SK-N-SH (cell line): ENCODE measurements at regions not wholly inside any gene's neighbourhood (a gene's known extent, or its start where the extent isn't known, plus 50 kb on each side); places are given as distances from the start of the nearest gene placed in this dataset.

ENCODE experiments used
- CTCF ChIA-PET: fragments of 300-600, 350-600 bp; formaldehyde crosslinking; extraction: SDS; loops from one replicate; lab custom pipeline; 2021; lab: Yijun Ruan, JAX
- POLR2A ChIA-PET: fragments of 350-600 bp; sonication (Branson Sonifier 250); formaldehyde crosslinking; extraction: SDS; loops from one replicate; lab custom pipeline; 2020; ENCODE audit warnings: antibody characterized with exemption, inconsistent platforms; lab: Yijun Ruan, JAX
- DNase-seq: peaks from one replicate; pipeline ENCODE4 v3.0.0; 2012
- H2AFZ ChIP-seq: fragments of 200-600 bp; sonication (generic); 2 replicates; pipeline ENCODE4 v1.8.1; 2016; ENCODE audit warnings: antibody characterized with exemption, mild to moderate bottlenecking, low read depth
- H3F3A ChIP-seq: fragments of 200-600 bp; sonication (generic); replicated peaks from 2 replicates; pipeline ENCODE3; 2016; ENCODE audit warnings: antibody characterized with exemption, mild to moderate bottlenecking; ENCODE audit not compliant: insufficient read depth
- H3K27ac ChIP-seq, 2 experiments: fragments of 200-500 bp in 1 of 2; fragments of 200-600 bp in 1 of 2; sonication (Bioruptor generic) in 1 of 2; sonication (generic), shearing (Covaris generic) in 1 of 2; 2 replicates each; pipeline versions ENCODE4 v1.5.1 to v1.6.1; 2014 to 2016; ENCODE audit warnings: low read depth in 2 of 2, inconsistent platforms in 1 of 2, low read length in 1 of 2, mild to moderate bottlenecking in 1 of 2, mixed read lengths in 1 of 2
- H3K27me3 ChIP-seq: fragments of 200-600 bp; sonication (generic), shearing (Covaris generic); 2 replicates; pipeline ENCODE4 v1.6.1; 2016; ENCODE audit warnings: mixed run types; ENCODE audit not compliant: insufficient read depth
- H3K36me3 ChIP-seq, 2 experiments: fragments of 200-500 bp in 1 of 2; fragments of 200-600 bp in 1 of 2; sonication (Bioruptor generic) in 1 of 2; sonication (generic) in 1 of 2; replicated peaks in 1 of 2; 2 replicates each; pipeline versions ENCODE3 to v1.5.1; 2014 to 2016; ENCODE audit warnings: low read length in 1 of 2, mild to moderate bottlenecking in 1 of 2; ENCODE audit not compliant: insufficient read depth in 2 of 2, control insufficient read depth in 1 of 2
- H3K4me1 ChIP-seq, 2 experiments: fragments of 200-500 bp in 1 of 2; fragments of 200-600 bp in 1 of 2; sonication (Bioruptor generic) in 1 of 2; sonication (generic), shearing (Covaris generic) in 1 of 2; 2 replicates each; pipeline versions ENCODE4 v1.5.1 to v1.6.1; 2014 to 2016; ENCODE audit warnings: low read depth in 1 of 2, low read length in 1 of 2, mixed run types in 1 of 2; ENCODE audit not compliant: insufficient read depth in 2 of 2, control insufficient read depth in 1 of 2
- H3K4me2 ChIP-seq: fragments of 200-600 bp; sonication (generic), shearing (Covaris generic); 2 replicates; pipeline ENCODE4 v1.6.1; 2017; ENCODE audit warnings: mixed run types
- H3K4me3 ChIP-seq, 2 experiments: fragments of 200-500 bp in 1 of 2; fragments of 200-600 bp in 1 of 2; sonication (Bioruptor generic) in 1 of 2; sonication (generic), shearing (Covaris generic) in 1 of 2; 2 replicates each; pipeline versions ENCODE4 v1.5.1 to v1.8.1; 2014 to 2016; ENCODE audit warnings: low read depth in 2 of 2, inconsistent platforms in 1 of 2, low read length in 1 of 2, mild to moderate bottlenecking in 1 of 2, mixed read lengths in 1 of 2, moderate library complexity in 1 of 2
- H3K79me2 ChIP-seq: fragments of 200-600 bp; sonication (generic); 2 replicates; pipeline ENCODE4 v1.8.1; 2017; ENCODE audit warnings: mild to moderate bottlenecking; ENCODE audit not compliant: insufficient read depth
- H3K9ac ChIP-seq: fragments of 200-600 bp; sonication (generic); 2 replicates; pipeline ENCODE4 v1.6.1; 2017; ENCODE audit warnings: mixed run types
- H3K9me2 ChIP-seq: fragments of 200-600 bp; sonication (generic); 2 replicates; pipeline ENCODE4 v1.6.1; 2017; ENCODE audit warnings: mixed run types
- H3K9me3 ChIP-seq: fragments of 200-600 bp; sonication (generic); 2 replicates; pipeline ENCODE4 v1.6.1; 2017; ENCODE audit warnings: mixed run types, mild to moderate bottlenecking, moderate library complexity
- H4K20me1 ChIP-seq: fragments of 200-600 bp; sonication (generic); 2 replicates; pipeline ENCODE4 v1.6.1; 2017; ENCODE audit warnings: mild to moderate bottlenecking, mixed run types; ENCODE audit not compliant: insufficient read depth
- CHD2 ChIP-seq: fragments of 150-350 bp; IDR thresholded peaks from 2 replicates; pipeline ENCODE4 v1.6.1; 2018; ENCODE audit warnings: low read length; ENCODE audit not compliant: partially characterized antibody
- ELF1 ChIP-seq: IDR thresholded peaks from 2 replicates; pipeline ENCODE4 v1.4.0; 2012
- EZH2phosphoT487 ChIP-seq: fragments of 200-600 bp; sonication (generic); IDR thresholded peaks from 2 replicates; pipeline ENCODE4 v1.6.1; 2017; ENCODE audit warnings: low read depth, mixed run types, mild to moderate bottlenecking, antibody characterized with exemption, moderate library complexity, borderline replicate concordance
- FOSL2 ChIP-seq: IDR thresholded peaks from 2 replicates; pipeline ENCODE4 v1.4.0; 2012; ENCODE audit warnings: low read depth, mild to moderate bottlenecking, moderate library complexity, borderline replicate concordance
- GABPA ChIP-seq: IDR thresholded peaks from 2 replicates; pipeline ENCODE4 v1.4.0; 2012; ENCODE audit warnings: low read depth, mild to moderate bottlenecking
- GATA2 ChIP-seq: sonication (generic); formaldehyde crosslinking; IDR thresholded peaks from 2 replicates; pipeline ENCODE4 v1.5.0; 2020; ENCODE audit warnings: mild to moderate bottlenecking, missing genetic modification reagents
- JUND ChIP-seq: IDR thresholded peaks from 2 replicates; pipeline ENCODE4 v1.4.0; 2012
- NFIC ChIP-seq: IDR thresholded peaks from 2 replicates; pipeline ENCODE4 v1.4.0; 2012; ENCODE audit warnings: borderline replicate concordance
- POLR2AphosphoS5 ChIP-seq: IDR thresholded peaks from 2 replicates; pipeline ENCODE4 v1.6.1; 2012; ENCODE audit warnings: low read depth, low read length
- RAD21 ChIP-seq: IDR thresholded peaks from 2 replicates; pipeline ENCODE4 v1.6.1; 2012; ENCODE audit warnings: mild to moderate bottlenecking, low read length
- RFX5 ChIP-seq: IDR thresholded peaks from 2 replicates; pipeline ENCODE4 v1.6.1; 2012; ENCODE audit warnings: mild to moderate bottlenecking, improper control_type of control experiment, low read length
- TAF1 ChIP-seq: IDR thresholded peaks from 2 replicates; pipeline ENCODE4 v1.6.1; 2012; ENCODE audit warnings: low read depth, mild to moderate bottlenecking, low read length, moderate library complexity, borderline replicate concordance
- YY1 ChIP-seq: IDR thresholded peaks from 2 replicates; pipeline ENCODE4 v1.4.0; 2012; ENCODE audit warnings: low read depth, mild to moderate bottlenecking
- TF ChIP-seq, protein P1 (sequence below): fragments of 200-600 bp; sonication (generic); IDR thresholded peaks from 2 replicates; pipeline ENCODE4 v1.6.1; 2017; ENCODE audit warnings: antibody characterized with exemption, mild to moderate bottlenecking, moderate library complexity
- TF ChIP-seq, protein P2 (sequence below): IDR thresholded peaks from 2 replicates; pipeline ENCODE4 v1.6.1; 2012; ENCODE audit warnings: mild to moderate bottlenecking, low read depth, low read length, moderate library complexity
- TF ChIP-seq, protein P3 (sequence below): IDR thresholded peaks from 2 replicates; pipeline ENCODE4 v1.4.0; 2012; ENCODE audit warnings: low read depth
- TF ChIP-seq, protein P4 (sequence below): fragments of 150-350 bp; IDR thresholded peaks from 2 replicates; pipeline ENCODE4 v1.6.1; 2016; ENCODE audit warnings: mild to moderate bottlenecking, low read depth, low read length
- TF ChIP-seq, protein P5 (sequence below): IDR thresholded peaks from 2 replicates; pipeline ENCODE4 v1.4.0; 2012; ENCODE audit warnings: low read depth, borderline replicate concordance

DNA sequence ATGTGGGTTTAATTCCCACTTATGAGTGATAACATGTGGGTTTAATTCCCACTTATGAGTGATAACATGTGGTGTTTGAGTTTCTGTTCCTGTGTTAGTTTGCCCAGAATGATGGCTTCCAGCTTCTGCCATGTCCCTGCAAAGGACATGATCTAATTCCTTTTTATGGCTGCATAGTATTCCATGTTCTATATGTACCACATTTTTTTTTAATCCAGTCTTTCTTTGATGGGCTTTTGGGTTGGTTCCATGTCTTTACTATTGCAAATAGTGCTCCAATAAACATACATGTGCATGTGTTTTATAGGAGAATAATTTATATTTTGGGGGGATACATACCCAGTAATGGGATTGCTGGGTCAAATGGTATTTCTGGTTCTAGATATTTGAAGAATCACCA, 317.8 kb downstream of the MMUT start:
- Histone ChIP-seq H3K9me3 (no peaks in the 10 kb centered on the region), H3K27ac (no peak overlapping the region), H3K79me2 (no peaks in the 10 kb centered on the region), H3K27me3 (no peaks in the 10 kb centered on the region; the same call in 1 of the 2 replicates), H3K4me2 (no peak overlapping the region), H3F3A (no peaks in the 10 kb centered on the region), H3K9ac (no peak overlapping the region), H4K20me1 (no peaks in the 10 kb centered on the region), H3K4me1 (no peaks in the 10 kb centered on the region), H3K4me3 (no peak overlapping the region; a peak in 1 of 4 replicates), H2AFZ (no peak overlapping the region), H3K9me2 (no peaks in the 10 kb centered on the region), H3K36me3 (no peaks in the 10 kb centered on the region)
- CTCF ChIA-PET = no interaction called here
- POLR2A ChIA-PET = no interaction called here
- TF ChIP-seq, protein P1, sequence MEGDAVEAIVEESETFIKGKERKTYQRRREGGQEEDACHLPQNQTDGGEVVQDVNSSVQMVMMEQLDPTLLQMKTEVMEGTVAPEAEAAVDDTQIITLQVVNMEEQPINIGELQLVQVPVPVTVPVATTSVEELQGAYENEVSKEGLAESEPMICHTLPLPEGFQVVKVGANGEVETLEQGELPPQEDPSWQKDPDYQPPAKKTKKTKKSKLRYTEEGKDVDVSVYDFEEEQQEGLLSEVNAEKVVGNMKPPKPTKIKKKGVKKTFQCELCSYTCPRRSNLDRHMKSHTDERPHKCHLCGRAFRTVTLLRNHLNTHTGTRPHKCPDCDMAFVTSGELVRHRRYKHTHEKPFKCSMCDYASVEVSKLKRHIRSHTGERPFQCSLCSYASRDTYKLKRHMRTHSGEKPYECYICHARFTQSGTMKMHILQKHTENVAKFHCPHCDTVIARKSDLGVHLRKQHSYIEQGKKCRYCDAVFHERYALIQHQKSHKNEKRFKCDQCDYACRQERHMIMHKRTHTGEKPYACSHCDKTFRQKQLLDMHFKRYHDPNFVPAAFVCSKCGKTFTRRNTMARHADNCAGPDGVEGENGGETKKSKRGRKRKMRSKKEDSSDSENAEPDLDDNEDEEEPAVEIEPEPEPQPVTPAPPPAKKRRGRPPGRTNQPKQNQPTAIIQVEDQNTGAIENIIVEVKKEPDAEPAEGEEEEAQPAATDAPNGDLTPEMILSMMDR = no peak
- TF ChIP-seq POLR2AphosphoS5 = no peak
- no peak for TF ChIP-seq FOSL2
- TF ChIP-seq RFX5 = no peak
- no peak for TF ChIP-seq JUND
- TF ChIP-seq NFIC = no peak
- TF ChIP-seq, protein P2, sequence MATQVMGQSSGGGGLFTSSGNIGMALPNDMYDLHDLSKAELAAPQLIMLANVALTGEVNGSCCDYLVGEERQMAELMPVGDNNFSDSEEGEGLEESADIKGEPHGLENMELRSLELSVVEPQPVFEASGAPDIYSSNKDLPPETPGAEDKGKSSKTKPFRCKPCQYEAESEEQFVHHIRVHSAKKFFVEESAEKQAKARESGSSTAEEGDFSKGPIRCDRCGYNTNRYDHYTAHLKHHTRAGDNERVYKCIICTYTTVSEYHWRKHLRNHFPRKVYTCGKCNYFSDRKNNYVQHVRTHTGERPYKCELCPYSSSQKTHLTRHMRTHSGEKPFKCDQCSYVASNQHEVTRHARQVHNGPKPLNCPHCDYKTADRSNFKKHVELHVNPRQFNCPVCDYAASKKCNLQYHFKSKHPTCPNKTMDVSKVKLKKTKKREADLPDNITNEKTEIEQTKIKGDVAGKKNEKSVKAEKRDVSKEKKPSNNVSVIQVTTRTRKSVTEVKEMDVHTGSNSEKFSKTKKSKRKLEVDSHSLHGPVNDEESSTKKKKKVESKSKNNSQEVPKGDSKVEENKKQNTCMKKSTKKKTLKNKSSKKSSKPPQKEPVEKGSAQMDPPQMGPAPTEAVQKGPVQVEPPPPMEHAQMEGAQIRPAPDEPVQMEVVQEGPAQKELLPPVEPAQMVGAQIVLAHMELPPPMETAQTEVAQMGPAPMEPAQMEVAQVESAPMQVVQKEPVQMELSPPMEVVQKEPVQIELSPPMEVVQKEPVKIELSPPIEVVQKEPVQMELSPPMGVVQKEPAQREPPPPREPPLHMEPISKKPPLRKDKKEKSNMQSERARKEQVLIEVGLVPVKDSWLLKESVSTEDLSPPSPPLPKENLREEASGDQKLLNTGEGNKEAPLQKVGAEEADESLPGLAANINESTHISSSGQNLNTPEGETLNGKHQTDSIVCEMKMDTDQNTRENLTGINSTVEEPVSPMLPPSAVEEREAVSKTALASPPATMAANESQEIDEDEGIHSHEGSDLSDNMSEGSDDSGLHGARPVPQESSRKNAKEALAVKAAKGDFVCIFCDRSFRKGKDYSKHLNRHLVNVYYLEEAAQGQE = no peak
- no peak for TF ChIP-seq CHD2
- TF ChIP-seq GATA2 (CRISPR knock-in tag) = no peak
- TF ChIP-seq, protein P3, sequence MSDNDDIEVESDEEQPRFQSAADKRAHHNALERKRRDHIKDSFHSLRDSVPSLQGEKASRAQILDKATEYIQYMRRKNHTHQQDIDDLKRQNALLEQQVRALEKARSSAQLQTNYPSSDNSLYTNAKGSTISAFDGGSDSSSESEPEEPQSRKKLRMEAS = no peak
- TF ChIP-seq, protein P4, sequence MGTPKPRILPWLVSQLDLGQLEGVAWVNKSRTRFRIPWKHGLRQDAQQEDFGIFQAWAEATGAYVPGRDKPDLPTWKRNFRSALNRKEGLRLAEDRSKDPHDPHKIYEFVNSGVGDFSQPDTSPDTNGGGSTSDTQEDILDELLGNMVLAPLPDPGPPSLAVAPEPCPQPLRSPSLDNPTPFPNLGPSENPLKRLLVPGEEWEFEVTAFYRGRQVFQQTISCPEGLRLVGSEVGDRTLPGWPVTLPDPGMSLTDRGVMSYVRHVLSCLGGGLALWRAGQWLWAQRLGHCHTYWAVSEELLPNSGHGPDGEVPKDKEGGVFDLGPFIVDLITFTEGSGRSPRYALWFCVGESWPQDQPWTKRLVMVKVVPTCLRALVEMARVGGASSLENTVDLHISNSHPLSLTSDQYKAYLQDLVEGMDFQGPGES = no peak
- no peak for TF ChIP-seq TAF1
- TF ChIP-seq, protein P5, sequence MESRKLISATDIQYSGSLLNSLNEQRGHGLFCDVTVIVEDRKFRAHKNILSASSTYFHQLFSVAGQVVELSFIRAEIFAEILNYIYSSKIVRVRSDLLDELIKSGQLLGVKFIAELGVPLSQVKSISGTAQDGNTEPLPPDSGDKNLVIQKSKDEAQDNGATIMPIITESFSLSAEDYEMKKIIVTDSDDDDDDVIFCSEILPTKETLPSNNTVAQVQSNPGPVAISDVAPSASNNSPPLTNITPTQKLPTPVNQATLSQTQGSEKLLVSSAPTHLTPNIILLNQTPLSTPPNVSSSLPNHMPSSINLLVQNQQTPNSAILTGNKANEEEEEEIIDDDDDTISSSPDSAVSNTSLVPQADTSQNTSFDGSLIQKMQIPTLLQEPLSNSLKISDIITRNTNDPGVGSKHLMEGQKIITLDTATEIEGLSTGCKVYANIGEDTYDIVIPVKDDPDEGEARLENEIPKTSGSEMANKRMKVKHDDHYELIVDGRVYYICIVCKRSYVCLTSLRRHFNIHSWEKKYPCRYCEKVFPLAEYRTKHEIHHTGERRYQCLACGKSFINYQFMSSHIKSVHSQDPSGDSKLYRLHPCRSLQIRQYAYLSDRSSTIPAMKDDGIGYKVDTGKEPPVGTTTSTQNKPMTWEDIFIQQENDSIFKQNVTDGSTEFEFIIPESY = no peak
- no peak for TF ChIP-seq RAD21
- no peak for TF ChIP-seq ELF1
- TF ChIP-seq EZH2phosphoT487 = no peak
- TF ChIP-seq GABPA = no peak
- no peak for TF ChIP-seq YY1
- no peak for DNase-seq
